ENCODE measurements at regions not wholly inside any gene's neighbourhood (a gene's known extent, or its start where the extent isn't known, plus 50 kb on each side); places are given as distances from the start of the nearest gene placed in this dataset.

DNA sequence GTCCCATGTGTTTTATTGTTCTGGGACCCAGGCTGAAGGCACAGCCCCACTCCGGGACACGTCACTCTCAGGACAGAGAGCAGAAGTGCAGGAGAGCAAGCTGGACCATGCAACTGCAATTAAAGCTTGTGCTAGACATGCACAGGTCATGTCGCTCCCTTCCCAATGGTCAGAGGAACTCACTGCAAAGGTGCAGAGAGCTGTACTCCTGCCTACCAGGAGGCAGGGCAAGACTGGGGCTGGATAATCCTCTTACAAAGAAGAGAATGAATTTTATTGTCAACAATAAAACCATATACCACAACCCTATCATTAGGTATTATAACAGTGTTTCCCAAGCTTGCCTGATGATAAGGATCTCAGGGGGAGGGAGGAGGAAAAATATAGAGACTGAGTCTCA is 74.0 kb upstream of the NEK6 start:
- H3K36me3 ChIP-seq: no peaks in the 10 kb centered on the region
- no peak overlapping the region for H3K4me3 ChIP-seq (ENCODE audit: low read depth in 1 of 2, low read length in 1 of 2)
- no peaks in the 10 kb centered on the region for H3K9me3 ChIP-seq
- H3K27ac ChIP-seq: no peak overlapping the region
- peaks cover 24% of the 10 kb centered on the region for H3K27me3 ChIP-seq
- no peaks in the 10 kb centered on the region for H3K4me1 ChIP-seq (ENCODE audit: control insufficient read depth in 1 of 2, insufficient read depth in 1 of 2, low read depth in 1 of 2, low read length in 1 of 2)
- TF ChIP-seq, protein P1, sequence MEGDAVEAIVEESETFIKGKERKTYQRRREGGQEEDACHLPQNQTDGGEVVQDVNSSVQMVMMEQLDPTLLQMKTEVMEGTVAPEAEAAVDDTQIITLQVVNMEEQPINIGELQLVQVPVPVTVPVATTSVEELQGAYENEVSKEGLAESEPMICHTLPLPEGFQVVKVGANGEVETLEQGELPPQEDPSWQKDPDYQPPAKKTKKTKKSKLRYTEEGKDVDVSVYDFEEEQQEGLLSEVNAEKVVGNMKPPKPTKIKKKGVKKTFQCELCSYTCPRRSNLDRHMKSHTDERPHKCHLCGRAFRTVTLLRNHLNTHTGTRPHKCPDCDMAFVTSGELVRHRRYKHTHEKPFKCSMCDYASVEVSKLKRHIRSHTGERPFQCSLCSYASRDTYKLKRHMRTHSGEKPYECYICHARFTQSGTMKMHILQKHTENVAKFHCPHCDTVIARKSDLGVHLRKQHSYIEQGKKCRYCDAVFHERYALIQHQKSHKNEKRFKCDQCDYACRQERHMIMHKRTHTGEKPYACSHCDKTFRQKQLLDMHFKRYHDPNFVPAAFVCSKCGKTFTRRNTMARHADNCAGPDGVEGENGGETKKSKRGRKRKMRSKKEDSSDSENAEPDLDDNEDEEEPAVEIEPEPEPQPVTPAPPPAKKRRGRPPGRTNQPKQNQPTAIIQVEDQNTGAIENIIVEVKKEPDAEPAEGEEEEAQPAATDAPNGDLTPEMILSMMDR (IDR thresholded peaks at IDR 0.05): no peak

DNA sequence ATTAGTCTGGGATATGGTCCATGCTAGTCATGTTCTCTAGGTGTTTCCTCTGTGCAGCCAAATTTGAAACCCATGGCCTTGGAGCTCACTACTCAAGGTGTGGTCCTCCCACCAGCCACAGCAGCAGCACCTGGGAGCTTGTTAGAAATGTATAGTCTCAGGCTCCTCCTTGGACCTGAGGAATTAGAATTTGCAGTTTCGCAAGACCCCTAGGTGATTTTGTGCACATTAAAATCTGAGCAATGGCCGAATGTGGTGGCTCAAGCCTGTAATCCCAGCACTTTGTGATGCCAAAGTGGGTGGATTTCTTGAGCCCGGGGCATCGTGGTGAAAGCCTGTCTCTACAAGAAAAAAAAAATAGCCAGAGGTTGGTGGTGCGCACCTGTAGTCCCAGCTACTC is 72.3 kb upstream of the NEK6 start:
- Histone ChIP-seq H3K4me1 (ENCODE audit: control insufficient read depth in 1 of 2, insufficient read depth in 1 of 2, low read depth in 1 of 2, low read length in 1 of 2) (no peaks in the 10 kb centered on the region), H3K27ac (no peak overlapping the region), H3K36me3 (no peaks in the 10 kb centered on the region), H3K9me3 (no peaks in the 10 kb centered on the region), H3K4me3 (ENCODE audit: low read depth in 1 of 2, low read length in 1 of 2) (no peak overlapping the region), H3K27me3 (peaks cover 19% of the 10 kb centered on the region)
- TF ChIP-seq, protein P1 (IDR thresholded peaks at IDR 0.05): no peak

DNA sequence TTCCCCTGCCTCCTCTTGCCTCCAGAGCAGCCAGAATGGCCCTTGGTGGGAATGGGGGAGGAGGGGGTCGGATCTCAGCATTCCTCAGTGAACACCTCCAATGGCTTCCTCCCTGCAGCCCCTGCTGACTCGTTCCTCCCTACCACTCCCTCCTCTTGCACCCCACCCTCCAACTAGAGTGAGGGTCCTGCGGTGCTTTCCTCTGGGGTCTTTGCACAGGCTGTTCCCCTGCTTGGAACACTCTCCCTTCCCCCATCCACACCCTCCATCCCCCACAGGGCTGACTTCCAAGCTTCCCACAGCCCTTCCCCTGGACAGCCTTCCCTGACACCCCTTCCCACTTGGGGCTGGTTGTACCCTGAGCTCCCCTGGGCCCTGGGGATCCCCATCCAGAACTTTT is 70.4 kb upstream of the NEK6 start:
- H3K9me3 ChIP-seq: no peaks in the 10 kb centered on the region
- H3K4me1 ChIP-seq (ENCODE audit: control insufficient read depth in 1 of 2, insufficient read depth in 1 of 2, low read depth in 1 of 2, low read length in 1 of 2): no peaks in the 10 kb centered on the region
- H3K4me3 ChIP-seq (ENCODE audit: low read depth in 1 of 2, low read length in 1 of 2): no peak overlapping the region
- H3K36me3 ChIP-seq: no peaks in the 10 kb centered on the region
- TF ChIP-seq, protein P1 (IDR thresholded peaks at IDR 0.05): no peak
- H3K27ac ChIP-seq: no peak overlapping the region
- no peaks in the 10 kb centered on the region for H3K27me3 ChIP-seq

DNA sequence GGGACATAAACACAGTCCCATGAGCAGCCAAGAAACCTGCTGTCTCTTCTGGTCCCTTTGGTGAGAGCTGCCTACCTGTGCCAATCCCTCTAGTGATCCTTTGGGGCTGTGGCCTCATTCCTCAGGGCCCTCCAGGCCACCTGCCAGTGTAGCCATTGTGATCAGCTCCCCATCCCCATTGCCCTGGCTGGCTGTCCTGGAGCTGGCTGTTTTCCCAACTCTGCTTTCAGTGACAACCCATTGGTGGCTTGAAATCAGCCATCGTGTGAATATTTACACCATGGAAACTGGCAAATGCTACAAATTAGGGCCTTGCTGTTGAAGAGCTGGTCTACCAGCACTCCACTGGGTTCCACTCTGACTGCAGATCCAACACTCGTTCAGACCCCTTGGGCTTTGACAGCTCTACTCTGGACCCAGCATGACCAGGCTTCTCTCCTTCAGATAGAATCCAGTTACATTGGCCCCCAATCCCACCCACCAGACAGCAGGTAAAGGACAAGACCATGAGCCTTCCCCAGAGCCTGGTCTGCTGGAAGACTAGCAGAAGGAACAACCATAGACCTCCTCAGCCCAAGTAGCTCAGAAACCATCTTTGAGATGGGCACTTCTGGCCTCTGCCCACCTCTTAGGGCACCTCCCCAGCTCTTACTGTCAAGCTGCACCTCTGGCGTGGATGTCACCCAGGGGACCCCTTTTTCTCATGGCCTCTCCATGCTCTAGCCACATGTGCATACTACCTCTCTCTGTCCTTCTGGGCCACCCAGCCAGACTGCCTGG is 69.2 kb upstream of the NEK6 start:
- no peaks in the 10 kb centered on the region for H3K4me1 ChIP-seq (ENCODE audit: control insufficient read depth in 1 of 2, insufficient read depth in 1 of 2, low read depth in 1 of 2, low read length in 1 of 2)
- H3K9me3 ChIP-seq: no peaks in the 10 kb centered on the region
- TF ChIP-seq, protein P1 (IDR thresholded peaks at IDR 0.05): no peak
- H3K27me3 ChIP-seq: no peaks in the 10 kb centered on the region
- H3K4me3 ChIP-seq (ENCODE audit: low read depth in 1 of 2, low read length in 1 of 2): no peak overlapping the region
- H3K27ac ChIP-seq: no peak overlapping the region
- no peaks in the 10 kb centered on the region for H3K36me3 ChIP-seq

DNA sequence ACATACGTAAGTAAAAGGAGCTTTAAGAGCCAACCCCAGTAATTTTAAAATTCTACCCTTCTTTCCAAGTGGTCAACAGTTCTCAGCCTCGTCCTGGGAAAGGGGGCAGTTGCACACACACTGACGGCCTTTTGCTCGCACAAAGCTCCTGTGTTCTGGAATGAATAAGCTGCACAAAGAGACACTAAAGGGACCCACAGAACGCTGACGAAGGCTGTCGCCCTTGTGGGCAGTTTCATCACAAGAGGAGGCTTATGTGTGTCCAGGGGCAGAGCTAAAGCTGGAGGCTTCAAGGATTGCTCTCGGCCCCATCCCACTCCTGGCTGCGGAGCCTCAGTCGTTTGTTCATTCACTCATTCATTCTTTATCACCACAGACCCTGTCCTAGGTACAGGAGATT is 67.0 kb upstream of the NEK6 start:
- no peaks in the 10 kb centered on the region for H3K27me3 ChIP-seq
- no peak overlapping the region for H3K4me3 ChIP-seq (ENCODE audit: low read depth in 1 of 2, low read length in 1 of 2)
- no peaks in the 10 kb centered on the region for H3K9me3 ChIP-seq
- H3K36me3 ChIP-seq: no peaks in the 10 kb centered on the region
- H3K27ac ChIP-seq: no peak overlapping the region
- TF ChIP-seq, protein P1 (IDR thresholded peaks at IDR 0.05): no peak
- H3K4me1 ChIP-seq (ENCODE audit: control insufficient read depth in 1 of 2, insufficient read depth in 1 of 2, low read depth in 1 of 2, low read length in 1 of 2): no peaks in the 10 kb centered on the region

All from neutrophil (primary cell).